ENCODE measurements at regions not wholly inside any gene's neighbourhood (a gene's known extent, or its start where the extent isn't known, plus 50 kb on each side); places are given as distances from the start of the nearest gene placed in this dataset.

DNA sequence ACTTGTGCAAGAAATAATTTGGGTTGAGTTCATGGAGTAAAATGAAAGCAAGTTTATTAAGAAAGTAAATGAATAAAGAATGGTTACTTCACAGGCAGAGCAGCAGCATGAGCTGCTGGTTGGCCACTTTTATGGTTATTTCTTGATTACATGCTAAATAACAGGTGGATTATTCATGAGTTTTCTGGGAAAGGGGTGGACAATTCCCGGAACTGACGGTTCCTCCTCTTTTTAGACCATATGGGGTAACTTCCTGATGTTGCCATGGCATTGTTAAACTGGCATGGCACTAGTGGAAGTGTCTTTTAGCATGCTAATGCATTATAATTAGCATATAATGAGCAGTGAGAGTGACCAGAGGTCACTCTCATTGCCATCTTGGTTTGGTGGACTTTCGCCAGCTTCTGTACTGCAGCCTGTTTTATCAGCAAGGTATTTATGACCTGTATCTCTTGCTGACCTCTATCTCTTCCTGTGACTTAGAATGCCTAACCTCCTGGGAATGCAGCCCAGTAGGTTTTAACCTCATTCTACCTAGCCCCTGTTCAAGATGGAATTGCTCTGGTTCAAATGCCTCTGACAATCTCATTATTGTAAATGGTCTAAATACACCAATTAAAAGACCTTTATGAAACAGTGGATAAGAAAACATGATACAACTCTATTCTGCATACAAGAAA is 114.1 kb upstream of the FIGN start (continued):
- TF ChIP-seq GTF2F1 (IDR thresholded peaks at IDR 0.05; ENCODE audit: borderline replicate concordance, low read depth, low read length), result no peak
- TF ChIP-seq RAD21 (IDR thresholded peaks at IDR 0.05 in 1 of 2, conservative IDR thresholded peaks at IDR 0.05 in 1 of 2; ENCODE audit: low read depth in 2 of 2, low read length in 2 of 2), result no peak
- no peak for TF ChIP-seq CREB1 (IDR thresholded peaks at IDR 0.05)
- TF ChIP-seq, protein P1, sequence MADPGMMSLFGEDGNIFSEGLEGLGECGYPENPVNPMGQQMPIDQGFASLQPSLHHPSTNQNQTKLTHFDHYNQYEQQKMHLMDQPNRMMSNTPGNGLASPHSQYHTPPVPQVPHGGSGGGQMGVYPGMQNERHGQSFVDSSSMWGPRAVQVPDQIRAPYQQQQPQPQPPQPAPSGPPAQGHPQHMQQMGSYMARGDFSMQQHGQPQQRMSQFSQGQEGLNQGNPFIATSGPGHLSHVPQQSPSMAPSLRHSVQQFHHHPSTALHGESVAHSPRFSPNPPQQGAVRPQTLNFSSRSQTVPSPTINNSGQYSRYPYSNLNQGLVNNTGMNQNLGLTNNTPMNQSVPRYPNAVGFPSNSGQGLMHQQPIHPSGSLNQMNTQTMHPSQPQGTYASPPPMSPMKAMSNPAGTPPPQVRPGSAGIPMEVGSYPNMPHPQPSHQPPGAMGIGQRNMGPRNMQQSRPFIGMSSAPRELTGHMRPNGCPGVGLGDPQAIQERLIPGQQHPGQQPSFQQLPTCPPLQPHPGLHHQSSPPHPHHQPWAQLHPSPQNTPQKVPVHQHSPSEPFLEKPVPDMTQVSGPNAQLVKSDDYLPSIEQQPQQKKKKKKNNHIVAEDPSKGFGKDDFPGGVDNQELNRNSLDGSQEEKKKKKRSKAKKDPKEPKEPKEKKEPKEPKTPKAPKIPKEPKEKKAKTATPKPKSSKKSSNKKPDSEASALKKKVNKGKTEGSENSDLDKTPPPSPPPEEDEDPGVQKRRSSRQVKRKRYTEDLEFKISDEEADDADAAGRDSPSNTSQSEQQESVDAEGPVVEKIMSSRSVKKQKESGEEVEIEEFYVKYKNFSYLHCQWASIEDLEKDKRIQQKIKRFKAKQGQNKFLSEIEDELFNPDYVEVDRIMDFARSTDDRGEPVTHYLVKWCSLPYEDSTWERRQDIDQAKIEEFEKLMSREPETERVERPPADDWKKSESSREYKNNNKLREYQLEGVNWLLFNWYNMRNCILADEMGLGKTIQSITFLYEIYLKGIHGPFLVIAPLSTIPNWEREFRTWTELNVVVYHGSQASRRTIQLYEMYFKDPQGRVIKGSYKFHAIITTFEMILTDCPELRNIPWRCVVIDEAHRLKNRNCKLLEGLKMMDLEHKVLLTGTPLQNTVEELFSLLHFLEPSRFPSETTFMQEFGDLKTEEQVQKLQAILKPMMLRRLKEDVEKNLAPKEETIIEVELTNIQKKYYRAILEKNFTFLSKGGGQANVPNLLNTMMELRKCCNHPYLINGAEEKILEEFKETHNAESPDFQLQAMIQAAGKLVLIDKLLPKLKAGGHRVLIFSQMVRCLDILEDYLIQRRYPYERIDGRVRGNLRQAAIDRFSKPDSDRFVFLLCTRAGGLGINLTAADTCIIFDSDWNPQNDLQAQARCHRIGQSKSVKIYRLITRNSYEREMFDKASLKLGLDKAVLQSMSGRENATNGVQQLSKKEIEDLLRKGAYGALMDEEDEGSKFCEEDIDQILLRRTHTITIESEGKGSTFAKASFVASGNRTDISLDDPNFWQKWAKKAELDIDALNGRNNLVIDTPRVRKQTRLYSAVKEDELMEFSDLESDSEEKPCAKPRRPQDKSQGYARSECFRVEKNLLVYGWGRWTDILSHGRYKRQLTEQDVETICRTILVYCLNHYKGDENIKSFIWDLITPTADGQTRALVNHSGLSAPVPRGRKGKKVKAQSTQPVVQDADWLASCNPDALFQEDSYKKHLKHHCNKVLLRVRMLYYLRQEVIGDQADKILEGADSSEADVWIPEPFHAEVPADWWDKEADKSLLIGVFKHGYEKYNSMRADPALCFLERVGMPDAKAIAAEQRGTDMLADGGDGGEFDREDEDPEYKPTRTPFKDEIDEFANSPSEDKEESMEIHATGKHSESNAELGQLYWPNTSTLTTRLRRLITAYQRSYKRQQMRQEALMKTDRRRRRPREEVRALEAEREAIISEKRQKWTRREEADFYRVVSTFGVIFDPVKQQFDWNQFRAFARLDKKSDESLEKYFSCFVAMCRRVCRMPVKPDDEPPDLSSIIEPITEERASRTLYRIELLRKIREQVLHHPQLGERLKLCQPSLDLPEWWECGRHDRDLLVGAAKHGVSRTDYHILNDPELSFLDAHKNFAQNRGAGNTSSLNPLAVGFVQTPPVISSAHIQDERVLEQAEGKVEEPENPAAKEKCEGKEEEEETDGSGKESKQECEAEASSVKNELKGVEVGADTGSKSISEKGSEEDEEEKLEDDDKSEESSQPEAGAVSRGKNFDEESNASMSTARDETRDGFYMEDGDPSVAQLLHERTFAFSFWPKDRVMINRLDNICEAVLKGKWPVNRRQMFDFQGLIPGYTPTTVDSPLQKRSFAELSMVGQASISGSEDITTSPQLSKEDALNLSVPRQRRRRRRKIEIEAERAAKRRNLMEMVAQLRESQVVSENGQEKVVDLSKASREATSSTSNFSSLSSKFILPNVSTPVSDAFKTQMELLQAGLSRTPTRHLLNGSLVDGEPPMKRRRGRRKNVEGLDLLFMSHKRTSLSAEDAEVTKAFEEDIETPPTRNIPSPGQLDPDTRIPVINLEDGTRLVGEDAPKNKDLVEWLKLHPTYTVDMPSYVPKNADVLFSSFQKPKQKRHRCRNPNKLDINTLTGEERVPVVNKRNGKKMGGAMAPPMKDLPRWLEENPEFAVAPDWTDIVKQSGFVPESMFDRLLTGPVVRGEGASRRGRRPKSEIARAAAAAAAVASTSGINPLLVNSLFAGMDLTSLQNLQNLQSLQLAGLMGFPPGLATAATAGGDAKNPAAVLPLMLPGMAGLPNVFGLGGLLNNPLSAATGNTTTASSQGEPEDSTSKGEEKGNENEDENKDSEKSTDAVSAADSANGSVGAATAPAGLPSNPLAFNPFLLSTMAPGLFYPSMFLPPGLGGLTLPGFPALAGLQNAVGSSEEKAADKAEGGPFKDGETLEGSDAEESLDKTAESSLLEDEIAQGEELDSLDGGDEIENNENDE (IDR thresholded peaks at IDR 0.05; ENCODE audit: insufficient replicate concordance, low read length), result no peak
- no peak for TF ChIP-seq CEBPB (IDR thresholded peaks at IDR 0.05; ENCODE audit: low read depth, low read length)
- TF ChIP-seq JUN (IDR thresholded peaks at IDR 0.05; ENCODE audit: low read depth, low read length), result no peak

Measured in H1 (cell line).